ENCODE measurements at regions not wholly inside any gene's neighbourhood (a gene's known extent, or its start where the extent isn't known, plus 50 kb on each side); places are given as distances from the start of the nearest gene placed in this dataset.
"Not testable (repeated sequence)": the region's sequence is repeated elsewhere in the genome, so short reads cannot be mapped to it uniquely, and the experiment has no call there.

- H3K4me3 ChIP-seq (ENCODE audit: insufficient read depth, low read depth, low read length); DNase-seq; H3K36me3 ChIP-seq (replicated peaks; ENCODE audit: control insufficient read depth, insufficient read depth, low read length); H3K27me3 ChIP-seq (ENCODE audit: control insufficient read depth, insufficient read depth, low read length): not testable (repeated sequence)
Observed at GRCh38 chr1:47602491-47602890, 164.6 kb downstream of the FOXD2 start.

DNA sequence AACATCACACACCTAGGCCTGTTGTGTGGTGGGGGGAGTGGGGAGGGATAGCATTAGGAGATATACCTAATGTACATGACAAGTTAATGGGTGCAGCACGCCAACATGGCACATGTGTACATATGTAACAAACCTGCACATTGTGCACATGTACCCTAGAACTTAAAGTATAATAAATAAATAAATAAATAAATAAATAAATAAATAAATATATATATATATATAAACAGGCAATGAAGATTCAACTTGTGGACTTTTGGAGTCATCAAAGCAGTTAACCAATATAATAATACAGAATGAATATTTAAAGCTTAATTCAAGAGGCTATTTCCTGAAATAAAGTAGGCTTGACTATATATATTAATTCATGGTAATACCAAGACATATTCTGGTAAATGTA is 167.0 kb downstream of the FOXD2 start:
- DNase-seq; H3K36me3 ChIP-seq (replicated peaks; ENCODE audit: control insufficient read depth, insufficient read depth, low read length); H3K4me3 ChIP-seq (ENCODE audit: insufficient read depth, low read depth, low read length); H3K27me3 ChIP-seq (ENCODE audit: control insufficient read depth, insufficient read depth, low read length): not testable (repeated sequence)

DNA sequence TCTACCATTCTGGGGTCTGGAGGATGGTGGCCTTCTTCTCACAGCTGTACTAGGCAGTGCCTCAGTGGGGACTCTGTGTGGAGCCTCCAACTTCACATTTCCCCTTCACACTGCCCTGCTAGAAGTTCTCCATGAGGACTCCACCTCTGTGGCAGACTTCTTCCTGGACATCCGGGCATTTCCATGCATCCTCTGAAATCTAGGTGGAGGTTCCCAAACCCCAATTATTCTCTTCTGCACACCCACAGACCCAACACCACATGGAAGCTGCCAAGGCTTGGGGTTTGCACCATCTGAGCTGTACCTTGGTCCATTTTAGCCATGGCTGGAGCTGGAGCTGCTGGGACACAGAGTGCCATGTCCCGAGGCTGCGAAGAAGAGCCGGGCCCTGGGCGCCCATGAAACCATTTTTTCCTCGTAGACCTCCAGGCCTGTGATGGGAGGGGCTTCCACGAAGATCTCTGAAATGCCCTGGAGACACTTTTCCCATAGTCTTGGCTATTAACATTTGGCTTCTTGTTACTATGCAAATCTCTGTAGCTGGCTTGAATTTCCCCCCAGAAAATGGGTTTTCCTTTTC is 170.5 kb downstream of the FOXD2 start:
- DNase-seq, result no peak
- Histone ChIP-seq H3K36me3 (replicated peaks; ENCODE audit: control insufficient read depth, insufficient read depth, low read length) (no peaks in the 10 kb centered on the region), H3K27me3 (ENCODE audit: control insufficient read depth, insufficient read depth, low read length) (no peaks in the 10 kb centered on the region), H3K4me3 (ENCODE audit: insufficient read depth, low read depth, low read length) (no peak overlapping the region)

GRCh38 chr1:47611992-47612391 is 174.1 kb downstream of the FOXD2 start:
- DNase-seq, result no peak
- Histone ChIP-seq H3K27me3 (ENCODE audit: control insufficient read depth, insufficient read depth, low read length) (peaks cover 3% of the 10 kb centered on the region; the same call in 1 of the 2 replicates), H3K4me3 (ENCODE audit: insufficient read depth, low read depth, low read length) (no peak overlapping the region), H3K36me3 (replicated peaks; ENCODE audit: control insufficient read depth, insufficient read depth, low read length) (no peaks in the 10 kb centered on the region)

- Histone ChIP-seq H3K4me3 (ENCODE audit: insufficient read depth, low read depth, low read length) (no peak overlapping the region), H3K36me3 (replicated peaks; ENCODE audit: control insufficient read depth, insufficient read depth, low read length) (no peaks in the 10 kb centered on the region), H3K27me3 (ENCODE audit: control insufficient read depth, insufficient read depth, low read length) (peaks cover 3% of the 10 kb centered on the region; the same call in 1 of the 2 replicates)
- DNase-seq, result no peak
Observed at GRCh38 chr1:47612819-47613218, 175.0 kb downstream of the FOXD2 start.

GRCh38 chr1:47616036-47616435 is 178.2 kb downstream of the FOXD2 start:
- Histone ChIP-seq H3K4me3 (ENCODE audit: insufficient read depth, low read depth, low read length) (no peak overlapping the region), H3K27me3 (ENCODE audit: control insufficient read depth, insufficient read depth, low read length) (peaks cover 3% of the 10 kb centered on the region; the same call in 1 of the 2 replicates), H3K36me3 (replicated peaks; ENCODE audit: control insufficient read depth, insufficient read depth, low read length) (no peaks in the 10 kb centered on the region)
- DNase-seq, result no peak

DNA sequence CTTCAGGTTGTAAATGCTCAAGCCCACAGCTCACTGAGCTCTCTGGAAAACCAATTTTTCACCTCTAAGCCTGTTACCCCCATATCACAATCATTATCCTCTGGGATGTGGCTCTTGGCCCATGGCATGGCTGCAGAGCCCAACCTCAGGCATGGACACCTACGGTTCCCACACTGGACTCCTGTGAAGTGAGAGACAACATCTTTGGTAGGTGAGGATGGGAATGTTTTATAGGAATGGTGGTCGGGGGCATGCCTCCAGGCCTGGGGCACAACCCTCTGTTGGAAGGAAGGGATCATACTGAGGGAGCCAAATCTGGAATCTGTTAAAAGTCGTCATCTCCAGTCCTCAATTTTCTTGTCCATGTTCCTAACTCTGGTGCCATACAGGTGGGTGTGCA is 179.1 kb downstream of the FOXD2 start:
- no peaks in the 10 kb centered on the region for H3K36me3 ChIP-seq (replicated peaks; ENCODE audit: control insufficient read depth, insufficient read depth, low read length)

DNA sequence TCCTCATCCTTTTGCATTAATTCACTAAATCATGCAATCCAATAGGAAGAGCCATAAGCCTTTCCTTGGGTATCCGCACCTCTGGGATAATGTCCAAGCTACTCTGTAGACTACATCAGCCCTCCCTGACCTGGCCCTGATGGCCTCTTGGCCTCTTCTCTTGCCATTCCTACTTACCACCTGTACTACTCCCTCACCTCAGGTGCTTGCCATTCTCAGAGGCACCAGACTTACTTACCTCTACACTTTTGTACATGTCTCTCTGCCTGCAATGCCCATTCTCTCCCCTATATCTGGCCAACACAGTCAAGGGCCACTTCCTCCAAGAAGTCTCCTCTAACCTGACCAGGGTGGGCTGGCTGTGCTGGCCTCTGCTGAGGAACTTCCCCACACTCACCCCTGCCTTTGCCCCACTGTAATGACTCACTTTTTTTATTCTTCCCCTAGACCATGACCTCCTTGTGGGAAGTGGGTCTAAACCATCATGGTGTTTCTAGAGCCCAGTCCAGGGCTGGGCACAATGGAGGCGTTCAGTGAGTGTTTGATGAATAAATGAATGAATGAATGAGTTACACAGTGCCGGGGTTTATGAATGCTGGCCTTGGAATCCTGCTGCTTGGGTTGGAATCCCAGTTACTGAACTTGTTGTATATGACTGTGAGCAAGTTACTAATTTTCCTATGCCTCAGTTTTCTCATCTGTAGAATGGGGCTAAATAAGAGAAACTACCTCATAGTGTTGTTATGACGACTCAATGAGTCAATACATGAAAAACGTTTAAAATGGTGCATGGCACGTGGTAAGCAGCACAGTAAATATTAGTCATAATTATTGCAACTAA is 179.8 kb downstream of the FOXD2 start:
- Histone ChIP-seq H3K27me3 (ENCODE audit: control insufficient read depth, insufficient read depth, low read length) (peaks cover 3% of the 10 kb centered on the region; the same call in 1 of the 2 replicates), H3K36me3 (replicated peaks; ENCODE audit: control insufficient read depth, insufficient read depth, low read length) (no peaks in the 10 kb centered on the region), H3K4me3 (ENCODE audit: insufficient read depth, low read depth, low read length) (no peak overlapping the region)
- no peak for DNase-seq

More for the DNA sequence above, 179.1 kb downstream of the FOXD2 start:
- Histone ChIP-seq H3K4me3 (ENCODE audit: insufficient read depth, low read depth, low read length) (no peak overlapping the region), H3K27me3 (ENCODE audit: control insufficient read depth, insufficient read depth, low read length) (peaks cover 3% of the 10 kb centered on the region; the same call in 1 of the 2 replicates)
- no peak for DNase-seq

- Histone ChIP-seq H3K4me3 (ENCODE audit: insufficient read depth, low read depth, low read length) (no peak overlapping the region), H3K36me3 (replicated peaks; ENCODE audit: control insufficient read depth, insufficient read depth, low read length) (no peaks in the 10 kb centered on the region), H3K27me3 (ENCODE audit: control insufficient read depth, insufficient read depth, low read length) (peaks cover 3% of the 10 kb centered on the region; the same call in 1 of the 2 replicates)
- no peak for DNase-seq
Observed at GRCh38 chr1:47618222-47618720, 180.4 kb downstream of the FOXD2 start.

GRCh38 chr1:47618830-47619229 is 181.0 kb downstream of the FOXD2 start:
- Histone ChIP-seq H3K4me3 (ENCODE audit: insufficient read depth, low read depth, low read length) (no peak overlapping the region), H3K27me3 (ENCODE audit: control insufficient read depth, insufficient read depth, low read length) (peaks cover 3% of the 10 kb centered on the region; the same call in 1 of the 2 replicates), H3K36me3 (replicated peaks; ENCODE audit: control insufficient read depth, insufficient read depth, low read length) (no peaks in the 10 kb centered on the region)
- DNase-seq, result no peak

- DNase-seq, result no peak
- Histone ChIP-seq H3K36me3 (replicated peaks; ENCODE audit: control insufficient read depth, insufficient read depth, low read length) (no peaks in the 10 kb centered on the region), H3K4me3 (ENCODE audit: insufficient read depth, low read depth, low read length) (no peak overlapping the region), H3K27me3 (ENCODE audit: control insufficient read depth, insufficient read depth, low read length) (no peaks in the 10 kb centered on the region; the same call in 1 of the 2 replicates)
Observed at GRCh38 chr1:47621483-47621882, 183.6 kb downstream of the FOXD2 start.

GRCh38 chr1:47621977-47622376 is 184.1 kb downstream of the FOXD2 start:
- H3K27me3 ChIP-seq (ENCODE audit: control insufficient read depth, insufficient read depth, low read length), result no peaks in the 10 kb centered on the region; the same call in 1 of the 2 replicates
- DNase-seq, result no peak
- no peaks in the 10 kb centered on the region for H3K36me3 ChIP-seq (replicated peaks; ENCODE audit: control insufficient read depth, insufficient read depth, low read length)
- H3K4me3 ChIP-seq (ENCODE audit: insufficient read depth, low read depth, low read length), result no peak overlapping the region

- no peak for DNase-seq
- Histone ChIP-seq H3K4me3 (ENCODE audit: insufficient read depth, low read depth, low read length) (no peak overlapping the region), H3K36me3 (replicated peaks; ENCODE audit: control insufficient read depth, insufficient read depth, low read length) (no peaks in the 10 kb centered on the region), H3K27me3 (ENCODE audit: control insufficient read depth, insufficient read depth, low read length) (no peaks in the 10 kb centered on the region; the same call in 1 of the 2 replicates)
Observed at GRCh38 chr1:47622776-47623556, 185.1 kb downstream of the FOXD2 start.

DNA sequence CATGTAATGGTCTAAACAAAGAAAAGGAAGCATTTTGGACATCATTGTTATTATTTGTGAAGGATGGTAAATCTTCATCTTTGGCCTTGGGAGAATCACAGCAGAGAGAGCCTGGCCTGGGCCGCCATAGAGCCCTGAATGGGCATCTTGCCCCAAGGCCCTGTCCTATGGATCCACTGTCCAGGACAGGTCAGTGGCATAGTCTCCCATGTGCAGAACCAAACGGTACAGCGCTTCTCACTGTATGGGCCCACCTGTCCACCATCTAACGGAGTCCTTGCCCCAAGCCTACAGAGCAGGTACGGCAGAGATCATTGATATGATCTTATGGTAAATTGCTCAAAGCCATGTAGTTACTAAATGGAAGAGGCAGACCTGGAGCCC is 185.7 kb downstream of the FOXD2 start:
- H3K27me3 ChIP-seq (ENCODE audit: control insufficient read depth, insufficient read depth, low read length), result no peaks in the 10 kb centered on the region; the same call in 1 of the 2 replicates
- no peak for DNase-seq
- H3K4me3 ChIP-seq (ENCODE audit: insufficient read depth, low read depth, low read length), result no peak overlapping the region
- no peaks in the 10 kb centered on the region for H3K36me3 ChIP-seq (replicated peaks; ENCODE audit: control insufficient read depth, insufficient read depth, low read length)
